ENCODE measurements at regions not wholly inside any gene's neighbourhood (a gene's known extent, or its start where the extent isn't known, plus 50 kb on each side); places are given as distances from the start of the nearest gene placed in this dataset.
A peak's percentile ranks its signal among the peaks of the same experiment; 100 is the strongest.

- DNase-seq (ENCODE audit: low read depth): no peak
These were observed 142.0 kb upstream of the USP9Y start for GRCh38 chrY:12559007-12559406.

GRCh38 chrY:12576278-12576677, 124.8 kb upstream of the USP9Y start:
- DNase-seq (ENCODE audit: low read depth): no peak

GRCh38 chrY:12593532-12594216, 107.4 kb upstream of the USP9Y start:
- DNase-seq (ENCODE audit: low read depth): no peak

GRCh38 chrY:12598783-12599182, 102.2 kb upstream of the USP9Y start:
- DNase-seq (ENCODE audit: low read depth): no peak

- DNase-seq (ENCODE audit: low read depth): no peak
These were observed 95.6 kb upstream of the USP9Y start for GRCh38 chrY:12605426-12605825.

- DNase-seq (ENCODE audit: low read depth): no peak
These were observed 90.2 kb upstream of the USP9Y start for GRCh38 chrY:12610861-12611260.

- no peak for DNase-seq (ENCODE audit: low read depth)
These were observed 85.1 kb upstream of the USP9Y start for GRCh38 chrY:12615733-12616446.

GRCh38 chrY:12621454-12622081, 79.5 kb upstream of the USP9Y start:
- DNase-seq (ENCODE audit: low read depth): peak; percentile 5

- no peak for DNase-seq (ENCODE audit: low read depth)
These were observed 77.8 kb upstream of the USP9Y start for GRCh38 chrY:12623204-12623603.

- peak; percentile 9 for DNase-seq (ENCODE audit: low read depth)
These were observed 58.0 kb upstream of the USP9Y start for GRCh38 chrY:12642986-12643385.

GRCh38 chrY:12643693-12644348, 57.2 kb upstream of the USP9Y start:
- peak; percentile 32 for DNase-seq (ENCODE audit: low read depth)

- no peak for DNase-seq (ENCODE audit: low read depth)
These were observed 49.9 kb upstream of the USP9Y start for GRCh38 chrY:12651095-12651494.

Measured in M059J (cell line).